K562 (cell line): ENCODE measurements at regions not wholly inside any gene's neighbourhood (a gene's known extent, or its start where the extent isn't known, plus 50 kb on each side); places are given as distances from the start of the nearest gene placed in this dataset.

Source experiments
- ATAC-seq: fragments of 200-7000 bp; cut with Tn5 transposase; 3 replicates; pipeline ENCODE4 v1.9.1; 2020; ENCODE audit warnings: moderate library complexity
- BruUV-seq: library from RNA; stranded (reverse); fragments of 400-500 nt; replicated peaks from 2 replicates; lab custom pipeline; 2021; lab: Mats Ljungman, UMichigan
- CTCF ChIA-PET: fragments of 300-600 bp; formaldehyde crosslinking; extraction: SDS; loops from one replicate; lab custom pipeline; 2021; ENCODE audit warnings: low intra/inter-chr PET ratio; lab: Yijun Ruan, JAX
- POLR2A ChIA-PET: fragments of 300-600, 350-650 bp; sonication (Branson Sonifier 250); formaldehyde crosslinking; extraction: SDS; loops from one replicate; lab custom pipeline; 2021; ENCODE audit warnings: antibody characterized with exemption, inconsistent platforms; lab: Yijun Ruan, JAX
- DNase-seq, 4 experiments: peaks; one replicate each; pipeline versions ENCODE4 v3.0.0 to v3.0.0-alpha.2; 2011 to 2018; ENCODE audit warnings: low spot score in 3 of 4, mixed read lengths in 3 of 4; ENCODE audit errors: extremely low read depth in 1 of 4
- FAIRE-seq: peaks from 2 replicates; lab custom pipeline; 2011; peaks lifted over from hg19 to GRCh38; lab: Jason Lieb, UNC
- H2AFZ ChIP-seq: 2 replicates; pipeline ENCODE4 v1.6.0; 2011; ENCODE audit warnings: low read depth, low read length, control low read depth, inconsistent platforms
- H3K27ac ChIP-seq: fragments of 200-600 bp; 3 replicates; pipeline ENCODE4 v1.8.0; 2011; ENCODE audit warnings: low read depth, mild to moderate bottlenecking, control low read depth, inconsistent platforms, low read length, moderate library complexity, mixed read lengths; ENCODE audit errors: extremely low read depth
- H3K27me3 ChIP-seq, 2 experiments: fragments of 300-600 bp in 1 of 2; 2 replicates in 1 of 2; 3 replicates in 1 of 2; pipeline versions ENCODE4 v1.6.0 to v1.8.0; 2011; ENCODE audit warnings: inconsistent platforms in 2 of 2, low read length in 2 of 2, mild to moderate bottlenecking in 1 of 2, mixed read lengths in 1 of 2, moderate library complexity in 1 of 2; ENCODE audit not compliant: control insufficient read depth in 2 of 2, insufficient read depth in 2 of 2
- H3K36me3 ChIP-seq: fragments of 300-600 bp; 3 replicates; pipeline ENCODE4 v1.8.0; 2011; ENCODE audit warnings: mild to moderate bottlenecking, low read length, inconsistent platforms; ENCODE audit not compliant: control insufficient read depth, insufficient read depth
- H3K4me1 ChIP-seq, 2 experiments: fragments of 200-600 bp in 1 of 2; replicated peaks in 1 of 2; 2 replicates in 1 of 2; 3 replicates in 1 of 2; pipeline versions ENCODE4 v1.5.1 to v1.8.0; 2011; ENCODE audit warnings: inconsistent platforms in 2 of 2, low read length in 2 of 2, mild to moderate bottlenecking in 1 of 2, mixed read lengths in 1 of 2, moderate library complexity in 1 of 2; ENCODE audit not compliant: control insufficient read depth in 2 of 2, insufficient read depth in 2 of 2
- H3K4me2 ChIP-seq: 2 replicates; pipeline ENCODE4 v1.6.1; 2011; ENCODE audit warnings: low read length, control low read depth, inconsistent platforms, mixed read lengths; ENCODE audit not compliant: insufficient read depth
- H3K4me3 ChIP-seq: fragments of 200-600 bp; sonication (generic), shearing (Covaris generic); 2 replicates; pipeline ENCODE4 v1.5.1; 2016; ENCODE audit warnings: control low read depth, inconsistent platforms
- H3K79me2 ChIP-seq: fragments of 200-600 bp; 3 replicates; pipeline ENCODE4 v1.8.0; 2011; ENCODE audit warnings: low read length, inconsistent platforms; ENCODE audit not compliant: control insufficient read depth, insufficient read depth
- H3K9ac ChIP-seq, 2 experiments: 2 replicates each; pipeline versions ENCODE4 v1.6.0 to v1.6.1; 2011; ENCODE audit warnings: low read depth in 2 of 2, low read length in 2 of 2, control low read depth in 1 of 2, inconsistent platforms in 1 of 2, mild to moderate bottlenecking in 1 of 2, mixed read lengths in 1 of 2; ENCODE audit not compliant: insufficient read depth in 1 of 2
- H3K9me1 ChIP-seq: one replicate; pipeline ENCODE4 v1.6.0; 2011; ENCODE audit warnings: inconsistent platforms, mild to moderate bottlenecking, low read length, moderate library complexity; ENCODE audit not compliant: control insufficient read depth, insufficient read depth
- H3K9me3 ChIP-seq: replicated peaks from 2 replicates; pipeline ENCODE4 v1.5.1; 2011; ENCODE audit warnings: low read depth, low read length, inconsistent platforms; ENCODE audit not compliant: control insufficient read depth, insufficient read depth
- H4K20me1 ChIP-seq: replicated peaks from 2 replicates; pipeline ENCODE4 v1.6.1; 2011; ENCODE audit warnings: low read length, inconsistent platforms, mixed read lengths; ENCODE audit not compliant: control insufficient read depth, insufficient read depth
- CBFA2T3 ChIP-seq: fragments of 450-650 bp; IDR thresholded peaks from 2 replicates; pipeline ENCODE4 v1.6.1; 2017
- CGGBP1 ChIP-seq: fragments of 250-450 bp; sonication (Bioruptor Pico); IDR thresholded peaks from 2 replicates; pipeline ENCODE4 v1.9.0; 2021; ENCODE audit warnings: mild to moderate bottlenecking
- DIDO1 ChIP-seq: fragments of 450-650 bp; IDR thresholded peaks from 2 replicates; pipeline ENCODE4 v1.6.1; 2016; ENCODE audit warnings: low read depth, missing biosample characterization, missing genetic modification characterization
- E2F6 ChIP-seq, 2 experiments: IDR thresholded peaks; 2 replicates each; pipeline ENCODE4 v1.6.1; 2011; ENCODE audit warnings: borderline replicate concordance in 1 of 2, control low read depth in 1 of 2, low read depth in 1 of 2, low read length in 1 of 2, mild to moderate bottlenecking in 1 of 2, mixed read lengths in 1 of 2, moderate library complexity in 1 of 2; ENCODE audit not compliant: insufficient read depth in 1 of 2, insufficient read length in 1 of 2, poor library complexity in 1 of 2, severe bottlenecking in 1 of 2; ENCODE audit errors: extremely low read depth in 1 of 2
- E4F1 ChIP-seq: fragments of 250-450 bp; sonication (Bioruptor Pico); IDR thresholded peaks from 2 replicates; pipeline ENCODE4 v1.5.0; 2021; ENCODE audit warnings: mild to moderate bottlenecking, borderline replicate concordance
- ELK3 ChIP-seq: fragments of 450-650 bp; formaldehyde crosslinking; IDR thresholded peaks from 2 replicates; pipeline ENCODE4 v1.4.0; 2020; ENCODE audit warnings: mild to moderate bottlenecking
- FOXO4 ChIP-seq: fragments of 450-650 bp; formaldehyde crosslinking; IDR thresholded peaks from 2 replicates; pipeline ENCODE4 v1.4.0; 2020; ENCODE audit warnings: mild to moderate bottlenecking, moderate library complexity
- MBD1 ChIP-seq: fragments of 250-450 bp; sonication (Bioruptor Pico); IDR thresholded peaks from 2 replicates; pipeline ENCODE4 v1.8.0; 2022; ENCODE audit warnings: inconsistent platforms
- MEF2D ChIP-seq: conservative IDR thresholded peaks from 2 replicates; pipeline ENCODE4 v1.6.1; 2016; ENCODE audit warnings: low read depth, missing genetic modification characterization, missing compliant biosample characterization
- NFIC ChIP-seq: fragments of 450-650 bp; IDR thresholded peaks from 2 replicates; pipeline ENCODE4 v1.6.1; 2017; ENCODE audit warnings: mild to moderate bottlenecking, inconsistent platforms
- RUNX1 ChIP-seq: sonication (generic); IDR thresholded peaks from 2 replicates; pipeline ENCODE4 v1.6.1; 2016; ENCODE audit warnings: antibody characterized with exemption, low read depth
- U2AF2 ChIP-seq: fragments of 200-400 bp; formaldehyde crosslinking; optimal IDR thresholded peaks from 2 replicates; pipeline ENCODE3; 2017; ENCODE audit warnings: low read depth, mild to moderate bottlenecking, low read length
- ZNF644 ChIP-seq: fragments of 200-800 bp; sonication (Bioruptor generic); IDR thresholded peaks from 2 replicates; pipeline ENCODE4 v1.6.1; 2016; ENCODE audit warnings: low read depth, missing genetic modification characterization, missing compliant biosample characterization
- WGBS: fragments of 100-300 bp; shearing (Covaris generic); methylation state at CpG from one replicate; pipeline ENCODE4 v1.1.6; 2016; ENCODE audit warnings: low coverage, mixed read lengths; ENCODE audit not compliant: insufficient coverage; ENCODE audit errors: missing lambda C conversion rate; 5-methylcytosine and 5-hydroxymethylcytosine counted together
- in situ Hi-C: fragments of 300-500 bp; cut with MboI; formaldehyde crosslinking; loops from 4 replicates; pipeline ENCODE4 v1.15.0; 2018; ENCODE audit warnings: inconsistent platforms, mixed read lengths
- intact Hi-C: fragments of 100-400 bp; cut with micrococcal nuclease; formaldehyde crosslinking; loops from 2 replicates; pipeline ENCODE4 v1.14.2; 2022

- no peaks in the 10 kb centered on the region for H3K36me3 ChIP-seq
- no peak for FAIRE-seq
- in situ Hi-C loops (no loop called here), intact Hi-C loops (no loop called here)
- H3K79me2 ChIP-seq, result no peaks in the 10 kb centered on the region
- H3K9ac ChIP-seq, result no peak overlapping the region
- no peak overlapping the region for H2AFZ ChIP-seq
- no peak overlapping the region for H3K4me3 ChIP-seq
- H3K9me3 ChIP-seq, result no peaks in the 10 kb centered on the region
- no peak for ATAC-seq
- no TSS peak for BruUV-seq
- no peak overlapping the region for H3K27ac ChIP-seq
- H4K20me1 ChIP-seq, result no peaks in the 10 kb centered on the region
- DNase-seq, result no peak
- no peaks in the 10 kb centered on the region for H3K9me1 ChIP-seq
- TF ChIP-seq CGGBP1 (CRISPR knock-in tag) (no peak), MBD1 (CRISPR knock-in tag) (no peak), MEF2D (tag) (no peak), FOXO4 (CRISPR knock-in tag) (no peak), ZNF644 (no peak), E2F6 (IDR thresholded peaks at IDR 0.05; ENCODE audit: borderline replicate concordance in 1 of 2, extremely low read depth in 1 of 2, insufficient read depth in 1 of 2, insufficient read length in 1 of 2, low read depth in 1 of 2, low read length in 1 of 2, poor library complexity in 1 of 2, severe bottlenecking in 1 of 2) (no peak), RUNX1 (no peak), DIDO1 (tag) (no peak), ELK3 (no peak), U2AF2 (no peak), E4F1 (CRISPR knock-in tag) (no peak), CBFA2T3 (no peak), NFIC (no peak)
- no peaks in the 10 kb centered on the region for H3K27me3 ChIP-seq
- POLR2A ChIA-PET, result no interaction called here
- no peak overlapping the region for H3K4me2 ChIP-seq
- CTCF ChIA-PET, result no interaction called here
- H3K4me1 ChIP-seq, result no peaks in the 10 kb centered on the region
- WGBS, result 6% methylated on average over 2 of the region's 2 CpGs
These were observed 1244.3 kb downstream of the REEP3 start for GRCh38 chr10:64765498-64765897.
